Activated T-cell treated with anti-CD3 and anti-CD28 coated beads, Interleukin-2, amount 50 U/mL, for 48 hours (primary cell): ENCODE measurements at regions not wholly inside any gene's neighbourhood (a gene's known extent, or its start where the extent isn't known, plus 50 kb on each side); places are given as distances from the start of the nearest gene placed in this dataset.

Experiments
- DNase-seq, 2 experiments: peaks; one replicate each; pipeline ENCODE4 v3.0.0-alpha.2; 2020

GRCh38 chrX:110408949-110409588 is 50.4 kb downstream of the RTL9 start:
- DNase-seq, result no peak

GRCh38 chrX:110409925-110410324 is 51.3 kb downstream of the RTL9 start:
- DNase-seq, result peak; percentile 35 to 55

GRCh38 chrX:110410603-110411002 is 52.0 kb downstream of the RTL9 start:
- DNase-seq, result no peak

GRCh38 chrX:110412971-110413726 is 54.5 kb downstream of the RTL9 start:
- DNase-seq, result peak; percentile 80 to 83

GRCh38 chrX:110413727-110414124 is 55.1 kb downstream of the RTL9 start:
- no peak for DNase-seq

- DNase-seq, result no peak
Measured at GRCh38 chrX:110414273-110414672, 55.6 kb downstream of the RTL9 start.

- no peak for DNase-seq
Measured at GRCh38 chrX:110414679-110415439, 56.2 kb downstream of the RTL9 start.

GRCh38 chrX:110415440-110416170 is 57.0 kb downstream of the RTL9 start:
- no peak for DNase-seq

- no peak for DNase-seq
Measured at GRCh38 chrX:110417128-110417527, 58.5 kb downstream of the RTL9 start.

GRCh38 chrX:110418316-110419235 is 59.9 kb downstream of the RTL9 start:
- DNase-seq, result no peak

- DNase-seq, result no peak
Measured at GRCh38 chrX:110419512-110419911, 60.9 kb downstream of the RTL9 start.

GRCh38 chrX:110420771-110421499 is 62.3 kb downstream of the RTL9 start:
- no peak for DNase-seq

GRCh38 chrX:110421500-110422455 is 63.1 kb downstream of the RTL9 start:
- DNase-seq, result no peak

GRCh38 chrX:110425222-110426154 is 66.8 kb downstream of the RTL9 start:
- no peak for DNase-seq

GRCh38 chrX:110426155-110426504 is 67.5 kb downstream of the RTL9 start:
- no peak for DNase-seq

GRCh38 chrX:110427076-110427475 is 68.4 kb downstream of the RTL9 start:
- no peak for DNase-seq

- DNase-seq, result no peak
Measured at GRCh38 chrX:110428144-110428543, 69.5 kb downstream of the RTL9 start.

GRCh38 chrX:110430293-110431076 is 71.8 kb downstream of the RTL9 start:
- DNase-seq, result no peak
